ENCODE measurements at regions not wholly inside any gene's neighbourhood (a gene's known extent, or its start where the extent isn't known, plus 50 kb on each side); places are given as distances from the start of the nearest gene placed in this dataset.

DNA sequence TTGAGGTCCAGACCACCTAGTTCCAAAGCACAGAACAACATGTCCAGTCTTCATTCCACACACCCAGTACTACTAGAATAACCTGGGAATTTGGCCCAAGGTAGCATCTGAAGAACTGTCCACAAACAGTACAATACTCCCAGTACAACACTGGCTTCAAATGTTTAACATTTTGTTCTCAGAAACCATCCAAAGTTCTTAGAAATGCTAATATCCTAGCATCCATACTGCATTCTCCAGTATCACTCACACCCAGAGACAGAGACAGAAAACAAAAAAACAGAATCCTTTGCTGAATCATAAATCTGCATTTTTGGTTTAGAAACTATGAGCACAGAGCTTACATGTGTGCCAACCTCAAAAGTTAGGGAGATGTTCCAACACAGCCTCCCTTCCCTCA lies 490.8 kb downstream of the FOXO1 start:
- Histone ChIP-seq H3K27ac (ENCODE audit: extremely low read depth, low read depth, low read length) (no peak overlapping the region), H3K4me2 (ENCODE audit: insufficient read depth, low read length) (no peak overlapping the region), H3K4me3 (no peak overlapping the region), H3K27me3 (ENCODE audit: control insufficient read depth in 2 of 2, insufficient read depth in 2 of 2, low read length in 2 of 2) (peaks cover 0 to 18% of the 10 kb centered on the region in 2 experiments; a peak in 4 of 5 replicates), H2AFZ (ENCODE audit: low read depth, low read length) (no peak overlapping the region), H3K9ac (ENCODE audit: insufficient read depth in 1 of 2, low read depth in 2 of 2, low read length in 2 of 2) (no peak overlapping the region), H4K20me1 (replicated peaks; ENCODE audit: control insufficient read depth, insufficient read depth, low read length) (no peaks in the 10 kb centered on the region), H3K36me3 (ENCODE audit: control insufficient read depth, insufficient read depth, low read length) (no peaks in the 10 kb centered on the region), H3K9me1 (ENCODE audit: control insufficient read depth, insufficient read depth, low read length) (no peaks in the 10 kb centered on the region), H3K9me3 (replicated peaks; ENCODE audit: control insufficient read depth, insufficient read depth, low read depth, low read length) (no peaks in the 10 kb centered on the region), H3K79me2 (ENCODE audit: control insufficient read depth, insufficient read depth, low read length) (no peaks in the 10 kb centered on the region), H3K4me1 (replicated peaks in 1 of 2; ENCODE audit: control insufficient read depth in 2 of 2, insufficient read depth in 2 of 2, low read length in 2 of 2) (peaks cover 0 to 5% of the 10 kb centered on the region in 2 experiments; a peak in 1 of 5 replicates)
- CTCF ChIA-PET (ENCODE audit: low intra/inter-chr PET ratio): no interaction called here
- no peak for ATAC-seq
- FAIRE-seq: no peak
- intact Hi-C loops (cut with micrococcal nuclease) (no loop called here), in situ Hi-C loops (cut with MboI) (no loop called here)
- POLR2A ChIA-PET: no interaction called here
- no TSS peak for BruUV-seq (replicated peaks)
- DNase-seq (ENCODE audit: extremely low read depth in 1 of 4, low spot score in 3 of 4): no peak
- TF ChIP-seq PTTG1 (tag; IDR thresholded peaks at IDR 0.05; ENCODE audit: low read depth) (no peak), EHMT2 (IDR thresholded peaks at IDR 0.05) (no peak), NFRKB (IDR thresholded peaks at IDR 0.05; ENCODE audit: low read depth) (no peak), HDGF (IDR thresholded peaks at IDR 0.05) (no peak)
- TF ChIP-seq, protein P1, sequence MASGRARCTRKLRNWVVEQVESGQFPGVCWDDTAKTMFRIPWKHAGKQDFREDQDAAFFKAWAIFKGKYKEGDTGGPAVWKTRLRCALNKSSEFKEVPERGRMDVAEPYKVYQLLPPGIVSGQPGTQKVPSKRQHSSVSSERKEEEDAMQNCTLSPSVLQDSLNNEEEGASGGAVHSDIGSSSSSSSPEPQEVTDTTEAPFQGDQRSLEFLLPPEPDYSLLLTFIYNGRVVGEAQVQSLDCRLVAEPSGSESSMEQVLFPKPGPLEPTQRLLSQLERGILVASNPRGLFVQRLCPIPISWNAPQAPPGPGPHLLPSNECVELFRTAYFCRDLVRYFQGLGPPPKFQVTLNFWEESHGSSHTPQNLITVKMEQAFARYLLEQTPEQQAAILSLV (tag; IDR thresholded peaks at IDR 0.05): no peak
- TF ChIP-seq, protein P2, sequence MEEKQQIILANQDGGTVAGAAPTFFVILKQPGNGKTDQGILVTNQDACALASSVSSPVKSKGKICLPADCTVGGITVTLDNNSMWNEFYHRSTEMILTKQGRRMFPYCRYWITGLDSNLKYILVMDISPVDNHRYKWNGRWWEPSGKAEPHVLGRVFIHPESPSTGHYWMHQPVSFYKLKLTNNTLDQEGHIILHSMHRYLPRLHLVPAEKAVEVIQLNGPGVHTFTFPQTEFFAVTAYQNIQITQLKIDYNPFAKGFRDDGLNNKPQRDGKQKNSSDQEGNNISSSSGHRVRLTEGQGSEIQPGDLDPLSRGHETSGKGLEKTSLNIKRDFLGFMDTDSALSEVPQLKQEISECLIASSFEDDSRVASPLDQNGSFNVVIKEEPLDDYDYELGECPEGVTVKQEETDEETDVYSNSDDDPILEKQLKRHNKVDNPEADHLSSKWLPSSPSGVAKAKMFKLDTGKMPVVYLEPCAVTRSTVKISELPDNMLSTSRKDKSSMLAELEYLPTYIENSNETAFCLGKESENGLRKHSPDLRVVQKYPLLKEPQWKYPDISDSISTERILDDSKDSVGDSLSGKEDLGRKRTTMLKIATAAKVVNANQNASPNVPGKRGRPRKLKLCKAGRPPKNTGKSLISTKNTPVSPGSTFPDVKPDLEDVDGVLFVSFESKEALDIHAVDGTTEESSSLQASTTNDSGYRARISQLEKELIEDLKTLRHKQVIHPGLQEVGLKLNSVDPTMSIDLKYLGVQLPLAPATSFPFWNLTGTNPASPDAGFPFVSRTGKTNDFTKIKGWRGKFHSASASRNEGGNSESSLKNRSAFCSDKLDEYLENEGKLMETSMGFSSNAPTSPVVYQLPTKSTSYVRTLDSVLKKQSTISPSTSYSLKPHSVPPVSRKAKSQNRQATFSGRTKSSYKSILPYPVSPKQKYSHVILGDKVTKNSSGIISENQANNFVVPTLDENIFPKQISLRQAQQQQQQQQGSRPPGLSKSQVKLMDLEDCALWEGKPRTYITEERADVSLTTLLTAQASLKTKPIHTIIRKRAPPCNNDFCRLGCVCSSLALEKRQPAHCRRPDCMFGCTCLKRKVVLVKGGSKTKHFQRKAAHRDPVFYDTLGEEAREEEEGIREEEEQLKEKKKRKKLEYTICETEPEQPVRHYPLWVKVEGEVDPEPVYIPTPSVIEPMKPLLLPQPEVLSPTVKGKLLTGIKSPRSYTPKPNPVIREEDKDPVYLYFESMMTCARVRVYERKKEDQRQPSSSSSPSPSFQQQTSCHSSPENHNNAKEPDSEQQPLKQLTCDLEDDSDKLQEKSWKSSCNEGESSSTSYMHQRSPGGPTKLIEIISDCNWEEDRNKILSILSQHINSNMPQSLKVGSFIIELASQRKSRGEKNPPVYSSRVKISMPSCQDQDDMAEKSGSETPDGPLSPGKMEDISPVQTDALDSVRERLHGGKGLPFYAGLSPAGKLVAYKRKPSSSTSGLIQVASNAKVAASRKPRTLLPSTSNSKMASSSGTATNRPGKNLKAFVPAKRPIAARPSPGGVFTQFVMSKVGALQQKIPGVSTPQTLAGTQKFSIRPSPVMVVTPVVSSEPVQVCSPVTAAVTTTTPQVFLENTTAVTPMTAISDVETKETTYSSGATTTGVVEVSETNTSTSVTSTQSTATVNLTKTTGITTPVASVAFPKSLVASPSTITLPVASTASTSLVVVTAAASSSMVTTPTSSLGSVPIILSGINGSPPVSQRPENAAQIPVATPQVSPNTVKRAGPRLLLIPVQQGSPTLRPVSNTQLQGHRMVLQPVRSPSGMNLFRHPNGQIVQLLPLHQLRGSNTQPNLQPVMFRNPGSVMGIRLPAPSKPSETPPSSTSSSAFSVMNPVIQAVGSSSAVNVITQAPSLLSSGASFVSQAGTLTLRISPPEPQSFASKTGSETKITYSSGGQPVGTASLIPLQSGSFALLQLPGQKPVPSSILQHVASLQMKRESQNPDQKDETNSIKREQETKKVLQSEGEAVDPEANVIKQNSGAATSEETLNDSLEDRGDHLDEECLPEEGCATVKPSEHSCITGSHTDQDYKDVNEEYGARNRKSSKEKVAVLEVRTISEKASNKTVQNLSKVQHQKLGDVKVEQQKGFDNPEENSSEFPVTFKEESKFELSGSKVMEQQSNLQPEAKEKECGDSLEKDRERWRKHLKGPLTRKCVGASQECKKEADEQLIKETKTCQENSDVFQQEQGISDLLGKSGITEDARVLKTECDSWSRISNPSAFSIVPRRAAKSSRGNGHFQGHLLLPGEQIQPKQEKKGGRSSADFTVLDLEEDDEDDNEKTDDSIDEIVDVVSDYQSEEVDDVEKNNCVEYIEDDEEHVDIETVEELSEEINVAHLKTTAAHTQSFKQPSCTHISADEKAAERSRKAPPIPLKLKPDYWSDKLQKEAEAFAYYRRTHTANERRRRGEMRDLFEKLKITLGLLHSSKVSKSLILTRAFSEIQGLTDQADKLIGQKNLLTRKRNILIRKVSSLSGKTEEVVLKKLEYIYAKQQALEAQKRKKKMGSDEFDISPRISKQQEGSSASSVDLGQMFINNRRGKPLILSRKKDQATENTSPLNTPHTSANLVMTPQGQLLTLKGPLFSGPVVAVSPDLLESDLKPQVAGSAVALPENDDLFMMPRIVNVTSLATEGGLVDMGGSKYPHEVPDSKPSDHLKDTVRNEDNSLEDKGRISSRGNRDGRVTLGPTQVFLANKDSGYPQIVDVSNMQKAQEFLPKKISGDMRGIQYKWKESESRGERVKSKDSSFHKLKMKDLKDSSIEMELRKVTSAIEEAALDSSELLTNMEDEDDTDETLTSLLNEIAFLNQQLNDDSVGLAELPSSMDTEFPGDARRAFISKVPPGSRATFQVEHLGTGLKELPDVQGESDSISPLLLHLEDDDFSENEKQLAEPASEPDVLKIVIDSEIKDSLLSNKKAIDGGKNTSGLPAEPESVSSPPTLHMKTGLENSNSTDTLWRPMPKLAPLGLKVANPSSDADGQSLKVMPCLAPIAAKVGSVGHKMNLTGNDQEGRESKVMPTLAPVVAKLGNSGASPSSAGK (IDR thresholded peaks at IDR 0.05): no peak
- TF ChIP-seq, protein P3, sequence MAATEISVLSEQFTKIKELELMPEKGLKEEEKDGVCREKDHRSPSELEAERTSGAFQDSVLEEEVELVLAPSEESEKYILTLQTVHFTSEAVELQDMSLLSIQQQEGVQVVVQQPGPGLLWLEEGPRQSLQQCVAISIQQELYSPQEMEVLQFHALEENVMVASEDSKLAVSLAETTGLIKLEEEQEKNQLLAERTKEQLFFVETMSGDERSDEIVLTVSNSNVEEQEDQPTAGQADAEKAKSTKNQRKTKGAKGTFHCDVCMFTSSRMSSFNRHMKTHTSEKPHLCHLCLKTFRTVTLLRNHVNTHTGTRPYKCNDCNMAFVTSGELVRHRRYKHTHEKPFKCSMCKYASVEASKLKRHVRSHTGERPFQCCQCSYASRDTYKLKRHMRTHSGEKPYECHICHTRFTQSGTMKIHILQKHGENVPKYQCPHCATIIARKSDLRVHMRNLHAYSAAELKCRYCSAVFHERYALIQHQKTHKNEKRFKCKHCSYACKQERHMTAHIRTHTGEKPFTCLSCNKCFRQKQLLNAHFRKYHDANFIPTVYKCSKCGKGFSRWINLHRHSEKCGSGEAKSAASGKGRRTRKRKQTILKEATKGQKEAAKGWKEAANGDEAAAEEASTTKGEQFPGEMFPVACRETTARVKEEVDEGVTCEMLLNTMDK (IDR thresholded peaks at IDR 0.05; ENCODE audit: borderline replicate concordance, insufficient read depth, low read depth, low read length, poor library complexity, severe bottlenecking): no peak
